SHP77 treated with DMSO at 0.1 percent for 48 hours (cell line): ENCODE measurements at regions not wholly inside any gene's neighbourhood (a gene's known extent, or its start where the extent isn't known, plus 50 kb on each side); places are given as distances from the start of the nearest gene placed in this dataset.

ENCODE experiments used
- DNase-seq: peaks from one replicate; lab custom pipeline; 2025; lab: John Stamatoyannopoulos, UW

GRCh38 chr11:45384711-45385241, 98.6 kb upstream of the SYT13 start:
- no peak for DNase-seq

- DNase-seq, result no peak
These were observed 97.9 kb upstream of the SYT13 start for GRCh38 chr11:45384016-45384415.

- DNase-seq, result no peak
These were observed 97.1 kb upstream of the SYT13 start for GRCh38 chr11:45383224-45383623.

- DNase-seq, result no peak
These were observed 96.2 kb upstream of the SYT13 start for GRCh38 chr11:45382133-45382878.

GRCh38 chr11:45379162-45379863, 93.2 kb upstream of the SYT13 start:
- DNase-seq, result no peak

GRCh38 chr11:45378516-45378915, 92.4 kb upstream of the SYT13 start:
- no peak for DNase-seq

- DNase-seq, result no peak
These were observed 88.5 kb upstream of the SYT13 start for GRCh38 chr11:45374653-45375059.

- no peak for DNase-seq
These were observed 88.0 kb upstream of the SYT13 start for GRCh38 chr11:45374130-45374529.

- no peak for DNase-seq
These were observed 87.4 kb upstream of the SYT13 start for GRCh38 chr11:45373506-45374035.

GRCh38 chr11:45372414-45372813, 86.3 kb upstream of the SYT13 start:
- DNase-seq, result peak; percentile 76

- peak; percentile 85 for DNase-seq
These were observed 85.3 kb upstream of the SYT13 start for GRCh38 chr11:45371251-45372115.

GRCh38 chr11:45369313-45369712, 83.2 kb upstream of the SYT13 start:
- no peak for DNase-seq

- DNase-seq, result no peak
These were observed 82.6 kb upstream of the SYT13 start for GRCh38 chr11:45368697-45369096.

- no peak for DNase-seq
These were observed 80.6 kb upstream of the SYT13 start for GRCh38 chr11:45366619-45367190.

- DNase-seq, result no peak
These were observed 79.9 kb upstream of the SYT13 start for GRCh38 chr11:45365961-45366618.

- no peak for DNase-seq
These were observed 76.5 kb upstream of the SYT13 start for GRCh38 chr11:45362636-45363035.

- no peak for DNase-seq
These were observed 75.4 kb upstream of the SYT13 start for GRCh38 chr11:45361551-45361950.

- DNase-seq, result no peak
These were observed 69.5 kb upstream of the SYT13 start for GRCh38 chr11:45355706-45356041.

GRCh38 chr11:45354976-45355705, 69.0 kb upstream of the SYT13 start:
- DNase-seq, result peak; percentile 80

- no peak for DNase-seq
These were observed 62.6 kb upstream of the SYT13 start for GRCh38 chr11:45348729-45349128.
